Inferior parietal cortex (tissue), 1 donor: ENCODE measurements at regions not wholly inside any gene's neighbourhood (a gene's known extent, or its start where the extent isn't known, plus 50 kb on each side); places are given as distances from the start of the nearest gene placed in this dataset.

Source experiments
- DNase-seq: peaks from one replicate; pipeline ENCODE4 v3.0.0-alpha.2; 2016; ENCODE audit errors: extremely low spot score

DNA sequence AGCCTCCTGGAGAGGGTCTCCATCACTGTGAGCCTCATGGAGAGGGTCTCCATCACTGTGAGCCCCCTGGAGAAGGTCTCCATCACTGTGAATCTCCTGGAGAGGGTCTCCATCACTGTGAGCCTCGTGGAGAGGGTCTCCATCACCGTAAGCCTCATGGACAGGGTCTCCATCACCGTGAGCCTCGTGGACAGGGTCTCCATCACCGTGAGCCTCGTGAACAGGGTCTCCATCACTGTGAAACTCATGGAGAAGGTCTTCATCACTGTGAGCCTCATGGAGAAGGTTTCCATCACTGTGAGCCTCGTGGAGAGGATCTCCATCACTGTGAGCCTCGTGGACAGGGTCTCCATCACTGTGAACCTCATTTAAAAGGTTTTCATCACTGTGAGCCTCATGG lies 140.0 kb downstream of the ERMARD start:
- no peak for DNase-seq

DNA sequence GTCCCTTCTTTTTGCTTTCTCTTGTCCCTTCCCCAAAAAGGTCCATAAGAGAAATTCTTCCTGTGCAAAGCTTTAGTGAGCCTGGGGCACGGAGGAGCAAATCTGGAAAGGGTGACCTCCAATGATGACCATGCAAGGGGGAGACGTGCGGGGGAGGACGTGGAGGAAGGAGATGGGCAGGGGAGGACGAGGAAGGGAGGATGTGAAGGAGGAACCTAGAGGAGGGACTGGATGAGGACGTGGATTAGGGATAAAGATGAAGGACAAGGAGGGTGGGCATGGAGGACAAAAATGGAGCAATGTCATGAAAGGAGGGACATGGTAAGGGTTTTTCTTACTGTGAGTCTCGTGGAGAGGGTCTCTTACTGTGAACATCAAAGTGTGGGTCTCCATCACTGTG lies 139.5 kb downstream of the ERMARD start:
- DNase-seq, result no peak

DNA sequence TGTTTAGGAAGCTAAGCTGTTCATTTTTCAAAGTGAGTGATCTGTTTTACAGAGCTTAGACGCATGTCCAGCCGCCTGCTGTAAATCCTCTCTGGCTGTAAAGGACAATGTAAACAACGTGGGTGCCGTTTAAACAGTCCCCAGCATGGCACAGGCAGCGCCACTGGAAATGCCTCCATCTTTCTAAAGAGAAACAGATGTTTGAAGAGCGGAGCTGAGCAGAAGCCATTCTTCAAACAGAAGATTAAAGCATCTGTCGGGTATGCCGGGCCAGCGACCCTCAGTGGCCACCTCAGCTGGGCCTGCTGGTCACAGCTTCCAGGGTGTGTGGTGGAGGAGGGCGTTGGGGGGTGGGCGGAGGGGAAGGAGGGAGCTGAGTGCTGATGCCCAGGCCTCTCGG lies 138.6 kb downstream of the ERMARD start:
- DNase-seq, result no peak

DNA sequence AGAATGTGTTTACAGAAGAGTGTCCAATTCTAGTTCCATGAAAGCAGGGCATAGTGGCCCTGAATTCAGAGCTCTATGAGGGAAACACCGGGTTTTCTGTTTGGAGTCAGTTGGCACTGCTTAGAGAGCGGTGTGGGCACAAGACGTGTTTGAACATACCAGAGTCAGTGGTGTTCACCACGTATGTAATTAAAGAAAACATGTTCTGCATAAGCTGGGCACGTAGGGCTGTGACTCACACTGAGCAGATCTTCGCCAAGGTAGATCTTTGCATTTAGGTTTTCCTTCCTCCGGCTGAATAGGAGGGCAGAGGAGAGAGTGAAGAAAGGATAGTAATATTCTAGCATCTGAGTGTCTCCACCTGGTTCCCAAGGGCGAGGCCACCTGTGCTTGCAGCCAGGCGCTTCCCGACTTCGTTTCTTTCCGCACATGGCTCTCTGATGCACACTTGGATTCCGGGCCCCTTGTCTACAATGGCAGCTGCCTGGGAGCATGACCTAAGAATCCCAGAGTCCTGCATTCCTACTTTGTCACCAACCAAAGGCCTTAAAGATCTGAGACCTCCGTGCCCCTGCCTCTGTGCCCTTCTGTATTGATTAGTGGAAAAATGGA lies 136.2 kb downstream of the ERMARD start:
- no peak for DNase-seq

DNA sequence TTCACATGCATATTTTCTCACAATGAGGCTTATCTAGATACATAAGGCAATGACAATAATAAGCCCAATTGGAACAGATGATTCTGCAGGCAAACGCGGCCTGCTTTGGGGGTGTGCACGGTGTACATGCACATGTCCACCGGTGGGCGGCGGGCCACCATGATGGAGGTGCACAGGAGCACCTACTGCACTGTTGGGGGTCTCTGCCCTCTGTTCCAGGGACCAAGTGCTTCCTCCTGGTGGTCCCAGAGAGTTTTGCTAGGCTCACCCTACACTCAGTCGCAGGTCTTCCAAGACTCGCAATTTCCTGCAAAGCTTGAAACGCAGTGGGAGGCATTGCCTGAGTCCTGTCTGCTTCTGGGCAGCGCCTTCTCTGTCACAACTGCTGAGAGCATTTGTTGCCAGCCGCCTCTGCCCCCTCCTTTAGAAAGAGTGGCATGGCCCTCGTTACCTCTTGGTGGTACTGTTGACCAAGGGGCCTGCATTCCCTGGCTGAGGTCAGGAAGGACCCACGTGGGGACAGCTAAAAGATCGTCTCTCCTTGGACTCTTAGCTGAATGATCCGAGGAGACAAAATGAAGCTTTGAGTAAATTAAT lies 135.3 kb downstream of the ERMARD start:
- DNase-seq, result no peak

DNA sequence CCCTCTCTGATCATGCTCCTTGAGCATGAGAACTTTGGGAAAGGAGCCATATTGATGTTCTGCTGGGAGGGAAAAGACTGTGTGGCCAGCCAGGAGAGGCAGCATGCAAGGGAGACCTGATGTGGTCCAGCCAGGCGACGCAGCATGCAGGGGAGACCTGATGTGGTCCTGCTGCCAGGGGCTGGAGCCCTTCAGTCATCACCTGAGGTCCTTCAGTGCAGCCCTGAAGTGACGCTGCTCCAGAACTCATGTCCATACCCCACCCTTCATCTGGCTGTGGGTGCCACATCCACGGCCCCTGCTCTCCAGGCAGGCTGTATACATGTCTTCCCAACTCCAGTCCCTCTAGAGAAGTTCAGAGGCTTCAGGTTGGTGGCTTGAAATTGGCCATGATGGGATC lies 134.4 kb downstream of the ERMARD start:
- DNase-seq, result no peak

DNA sequence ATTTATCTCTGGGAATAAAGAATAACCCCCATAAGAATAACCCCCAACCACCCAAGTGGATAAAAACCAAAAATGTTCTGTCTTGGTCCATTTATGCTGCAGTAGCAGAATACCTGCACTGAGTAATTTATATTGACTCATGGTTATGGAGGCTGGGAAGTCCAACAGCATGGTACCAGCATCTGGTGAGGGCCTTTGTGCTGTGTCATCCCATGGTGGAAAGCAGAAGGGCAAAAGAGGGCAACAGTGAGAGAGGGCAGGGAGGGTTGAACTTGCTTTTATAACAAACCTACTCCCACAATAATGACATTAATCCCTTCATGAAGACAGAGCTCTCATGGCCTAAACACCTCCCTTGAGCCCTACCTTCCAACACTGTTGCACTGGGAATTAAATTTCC lies 133.7 kb downstream of the ERMARD start:
- no peak for DNase-seq

DNA sequence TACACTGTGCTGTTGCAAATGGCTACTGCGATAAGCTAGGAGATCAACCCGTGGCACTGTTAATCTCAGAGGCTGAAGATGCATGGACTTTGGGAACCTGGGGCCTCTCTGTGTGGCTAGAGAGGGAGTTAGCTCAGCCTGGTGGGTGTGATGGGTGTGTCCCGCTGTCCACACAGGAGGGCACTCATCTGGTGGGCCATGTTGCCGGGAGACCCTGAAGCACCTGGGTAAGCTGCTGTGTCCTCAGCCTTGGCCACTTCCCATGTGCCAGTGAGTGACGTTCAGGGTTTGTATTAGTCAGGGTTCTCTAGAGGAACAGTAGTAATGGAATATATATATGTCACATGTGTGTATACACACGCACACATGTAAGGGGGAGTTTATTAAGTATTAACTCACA lies 132.7 kb downstream of the ERMARD start:
- DNase-seq, result no peak

DNA sequence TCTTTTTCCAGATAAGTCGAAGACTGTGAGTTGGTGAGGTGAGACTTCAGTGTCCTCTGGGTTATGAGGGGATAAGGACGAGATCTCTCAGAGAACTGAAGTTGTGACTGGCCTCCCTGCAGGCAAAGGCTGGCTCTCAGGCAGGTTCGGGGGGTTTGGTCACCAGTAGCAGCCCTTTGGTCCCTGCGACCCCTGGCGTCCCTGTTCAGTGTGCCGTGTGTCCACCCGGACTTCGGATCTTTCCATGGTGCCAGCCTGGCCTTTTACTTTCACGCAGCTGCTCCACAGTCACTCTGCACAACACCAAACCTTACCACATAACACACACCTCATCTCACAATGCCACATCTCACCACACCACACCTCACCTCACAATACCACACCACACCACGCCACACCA lies 131.9 kb downstream of the ERMARD start:
- DNase-seq, result no peak

DNA sequence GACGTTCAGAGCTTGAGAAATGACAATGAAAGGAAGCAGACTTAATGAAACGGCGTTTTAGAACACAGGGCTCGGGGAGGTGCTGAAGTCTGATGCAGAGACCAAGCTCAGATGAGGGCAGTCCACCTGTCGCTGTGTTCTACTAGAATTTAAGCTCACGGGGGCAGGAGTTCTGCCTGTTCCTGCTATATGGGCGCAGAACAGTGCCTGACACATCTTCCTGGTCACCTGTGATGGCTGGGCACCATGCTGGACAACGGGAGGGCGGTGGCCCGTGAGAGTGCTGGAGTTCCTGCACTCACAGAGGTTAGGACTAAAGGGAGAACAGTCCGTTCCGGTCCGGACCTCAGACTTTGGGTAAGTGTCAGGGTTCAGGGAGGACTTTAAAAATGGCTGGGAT lies 130.6 kb downstream of the ERMARD start:
- DNase-seq, result no peak

DNA sequence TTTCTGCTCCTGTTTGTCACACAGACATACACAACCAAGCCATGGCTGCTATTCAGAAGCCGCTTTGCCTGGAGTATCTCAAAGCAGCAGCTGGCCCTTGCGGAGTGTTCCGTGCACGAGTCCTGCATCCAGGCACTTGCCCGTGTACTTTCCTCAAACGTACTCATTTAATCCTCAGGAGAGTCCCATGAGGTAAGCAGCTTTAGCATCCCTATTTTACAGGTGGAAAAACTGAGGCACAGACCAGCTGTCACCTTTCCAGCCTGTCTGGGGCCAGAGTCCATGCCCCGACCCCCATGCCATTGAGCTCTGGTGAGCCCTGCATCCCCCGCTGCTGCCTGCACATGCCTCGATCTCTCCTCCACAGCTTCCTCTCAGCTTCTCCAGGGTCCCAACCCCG lies 130.0 kb downstream of the ERMARD start:
- DNase-seq, result no peak

DNA sequence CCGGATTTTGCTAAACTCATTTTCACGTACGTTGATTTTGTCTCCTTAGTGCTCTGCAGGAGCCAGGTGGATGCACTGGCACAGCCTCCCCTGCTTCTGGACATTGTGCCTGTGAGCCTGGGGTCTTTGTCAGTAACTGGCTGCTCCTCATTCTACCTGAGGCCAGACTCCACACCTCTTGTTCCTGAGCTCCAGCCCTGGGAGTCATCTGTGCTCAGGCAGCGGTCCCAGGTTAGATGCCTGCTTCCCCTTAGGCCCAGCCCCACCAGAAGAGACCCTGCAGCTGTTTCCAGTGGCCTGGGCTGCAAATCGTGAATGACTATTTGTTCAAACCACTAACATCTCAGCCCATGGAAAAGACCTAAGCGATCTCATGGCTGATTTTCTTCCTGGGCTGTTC lies 129.1 kb downstream of the ERMARD start:
- DNase-seq, result no peak

DNA sequence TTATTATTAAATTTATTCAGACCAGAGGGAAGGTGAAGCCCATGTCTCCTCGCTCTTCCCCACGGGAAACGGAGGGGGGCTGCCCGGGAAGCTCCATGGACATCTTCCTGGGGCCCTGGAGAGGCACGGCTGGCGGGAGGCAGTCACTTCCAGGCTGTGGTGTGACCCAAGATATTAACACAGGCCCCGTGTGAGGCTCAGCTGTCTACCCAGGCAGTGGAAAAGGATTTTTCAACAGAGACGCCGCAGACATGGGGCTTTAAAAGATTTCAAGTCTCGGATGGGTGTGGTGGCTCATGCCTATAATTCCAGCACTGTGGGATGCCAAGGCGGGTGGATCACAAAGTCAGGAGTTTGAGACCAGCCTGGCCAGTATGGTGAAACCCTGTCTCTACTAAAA lies 117.9 kb downstream of the ERMARD start:
- DNase-seq, result no peak

DNA sequence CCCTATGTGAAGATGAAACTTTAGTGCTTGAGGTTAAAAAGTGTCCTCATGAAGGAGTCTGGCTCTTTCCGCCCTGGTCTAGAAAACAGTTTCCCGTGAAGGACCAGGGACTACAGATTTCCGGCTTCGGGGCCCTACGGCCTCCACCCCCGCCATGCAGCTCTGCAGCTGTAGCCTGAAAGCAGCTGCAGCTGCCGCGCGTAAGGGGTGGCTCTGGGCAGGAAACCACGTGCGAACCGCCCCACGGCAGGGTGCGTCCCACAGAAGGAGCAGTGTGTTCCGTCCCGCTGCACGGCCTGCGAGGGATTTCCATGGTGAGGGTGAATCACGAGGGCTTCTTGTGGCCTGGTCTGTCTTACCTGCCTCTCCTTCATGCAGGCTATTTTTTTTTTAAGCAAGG lies 117.0 kb downstream of the ERMARD start:
- no peak for DNase-seq

DNA sequence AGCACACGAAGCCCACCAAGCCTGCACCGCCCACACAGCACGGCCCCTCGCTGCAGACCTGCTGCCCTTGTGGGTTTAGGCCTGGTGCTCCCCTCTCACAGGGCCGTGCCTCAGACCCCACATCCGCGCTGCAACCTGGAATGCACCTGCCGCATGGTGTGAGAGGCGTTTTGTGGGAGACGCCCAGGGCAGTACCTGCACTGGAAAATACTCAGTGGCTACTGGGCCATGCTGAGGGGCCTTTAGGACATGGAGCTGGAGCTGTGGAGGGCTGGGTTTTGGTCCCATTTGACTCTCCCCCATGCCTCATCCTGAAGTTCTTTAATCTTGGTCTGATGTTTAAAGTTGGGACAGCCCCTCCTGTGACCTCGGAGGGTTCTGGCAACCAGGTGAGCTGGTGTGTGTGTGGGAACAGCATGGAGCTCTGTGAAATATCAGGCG lies 116.3 kb downstream of the ERMARD start:
- DNase-seq, result no peak

DNA sequence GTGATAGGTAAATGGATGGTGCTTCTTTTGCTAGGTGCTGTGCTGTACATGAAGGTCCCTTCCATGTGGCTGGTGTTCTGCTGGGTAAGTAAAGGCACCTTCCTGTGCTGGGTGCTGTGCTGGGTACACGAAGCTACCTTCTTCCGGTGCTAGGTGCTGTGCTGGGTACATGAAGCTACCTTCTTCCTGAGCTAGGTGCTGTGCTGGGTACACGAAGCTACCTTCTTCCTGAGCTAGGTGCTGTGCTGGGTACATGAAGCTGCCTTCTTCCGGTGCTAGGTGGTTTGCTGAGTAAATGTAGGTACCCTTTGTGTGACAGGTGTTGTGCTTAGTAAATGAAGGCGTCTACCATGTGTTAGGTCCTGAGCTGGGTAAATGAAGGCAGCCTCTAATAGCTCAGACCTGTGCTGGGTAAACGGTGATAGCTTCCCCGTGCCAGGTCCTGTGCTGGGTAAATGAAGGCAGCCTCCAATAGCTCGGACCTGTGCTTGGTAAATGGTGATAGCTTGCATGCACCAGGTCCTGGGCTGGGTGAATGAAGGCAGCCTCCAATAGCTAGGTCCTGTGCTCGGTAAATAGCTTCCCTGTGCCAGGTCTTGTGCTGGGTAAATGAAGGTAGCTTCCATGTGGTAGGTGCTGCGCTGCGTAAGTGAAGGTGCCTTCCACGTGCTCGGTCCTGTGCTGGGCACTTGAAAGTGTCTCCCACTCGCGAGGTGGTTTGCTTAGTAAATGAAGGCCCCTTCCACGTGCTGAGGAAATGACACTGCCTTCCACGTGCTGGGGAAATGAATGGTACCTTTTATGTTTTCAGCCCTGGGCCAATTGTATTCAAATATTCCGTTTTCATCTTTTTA lies 115.5 kb downstream of the ERMARD start:
- DNase-seq, result no peak

DNA sequence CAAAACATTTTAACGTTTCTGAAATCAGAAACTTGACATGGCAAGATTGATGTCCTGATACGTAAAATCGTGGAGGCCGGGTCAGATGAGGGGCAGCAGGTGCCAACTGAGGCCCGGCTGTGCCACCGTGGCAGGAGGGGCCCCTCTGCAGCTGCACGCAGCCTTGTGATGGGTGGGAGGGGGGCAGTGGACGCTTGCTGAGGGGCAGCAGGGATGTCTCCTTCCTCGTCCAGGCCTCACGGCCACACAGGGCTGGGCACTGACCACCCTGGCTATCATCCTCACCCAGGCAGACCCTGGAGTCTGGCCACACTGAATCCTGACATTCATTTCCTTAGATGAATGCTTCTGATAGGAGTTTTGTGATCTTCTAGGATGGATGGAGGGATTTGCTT lies 114.7 kb downstream of the ERMARD start:
- no peak for DNase-seq

DNA sequence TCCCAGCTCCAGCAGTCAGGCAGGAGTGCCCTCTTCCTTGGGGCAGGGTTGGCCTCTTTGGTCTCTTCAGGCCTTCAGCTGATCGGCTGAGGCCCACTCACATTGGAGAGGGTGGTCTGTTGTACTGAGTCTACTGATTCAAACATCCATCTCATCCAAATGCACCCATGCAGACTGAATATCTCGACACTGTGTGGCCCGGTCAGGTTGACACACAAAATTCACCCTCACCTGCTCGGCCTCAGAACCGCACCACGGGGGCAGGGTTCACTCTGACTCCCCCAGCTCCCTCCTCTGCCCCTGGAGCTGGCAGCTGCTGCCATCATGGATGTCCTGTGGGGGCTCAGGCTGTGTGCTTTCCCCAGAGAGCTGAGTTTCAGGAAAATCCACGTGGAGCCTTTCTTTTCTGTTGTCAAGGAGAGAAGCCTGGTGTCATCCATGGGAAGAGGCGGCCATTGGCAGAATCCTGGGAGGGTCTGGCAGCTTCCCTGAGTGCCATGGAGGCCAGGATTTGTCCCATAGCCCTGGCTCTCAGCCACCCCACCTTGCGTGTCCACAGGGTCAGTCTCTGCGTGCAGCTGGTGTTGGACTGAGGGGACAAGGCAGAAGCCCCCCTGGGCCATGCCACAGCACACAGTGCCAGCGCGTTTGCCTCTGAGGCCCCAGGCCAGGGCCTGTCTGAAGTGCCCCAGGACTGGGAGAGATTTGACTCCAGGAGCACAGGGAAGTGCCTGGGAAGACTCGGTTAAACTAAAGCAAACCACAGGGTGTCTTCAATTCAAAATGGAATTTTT lies 114.1 kb downstream of the ERMARD start:
- DNase-seq, result no peak

DNA sequence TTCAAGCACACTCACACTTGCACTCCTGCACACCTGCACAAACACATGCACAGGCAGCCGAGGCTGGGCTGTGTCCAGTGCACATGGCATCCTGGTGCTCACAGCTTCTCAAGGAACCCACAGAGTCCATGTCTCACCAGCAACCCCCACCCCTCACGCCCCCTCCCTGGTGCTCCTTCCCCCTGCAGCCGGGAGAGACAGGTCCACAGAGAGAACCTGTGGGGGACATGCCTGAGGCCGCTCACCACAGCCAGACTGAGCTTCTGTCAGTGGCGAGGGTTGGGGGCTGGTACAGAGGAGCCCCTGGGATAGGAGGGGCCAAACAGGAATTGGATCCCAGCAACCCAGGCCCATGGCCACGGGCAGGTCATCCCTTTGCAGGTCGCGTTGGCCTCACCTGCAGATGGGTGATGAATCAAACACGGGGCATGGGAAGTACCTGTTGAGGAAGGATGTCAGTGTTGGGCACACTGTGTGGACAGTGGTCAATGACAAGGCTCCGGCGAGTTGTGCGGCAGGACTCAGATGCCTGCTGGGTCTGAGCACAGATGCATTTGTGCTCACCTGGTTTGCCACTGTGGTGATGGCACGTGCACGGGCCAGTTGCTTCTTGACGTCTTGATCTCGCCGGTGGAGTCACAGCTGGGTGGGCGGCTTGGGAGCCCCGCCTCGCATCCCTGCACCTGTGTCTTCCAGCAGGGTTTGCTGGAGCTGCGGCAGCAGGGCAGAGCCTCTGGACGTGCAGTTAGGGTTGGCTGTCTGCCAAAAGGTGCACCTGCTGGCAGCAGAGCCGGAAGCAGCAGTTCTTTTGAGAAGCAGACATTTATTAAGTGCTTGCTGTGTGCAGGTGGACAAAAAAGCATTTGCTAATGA lies 113.0 kb downstream of the ERMARD start:
- no peak for DNase-seq

DNA sequence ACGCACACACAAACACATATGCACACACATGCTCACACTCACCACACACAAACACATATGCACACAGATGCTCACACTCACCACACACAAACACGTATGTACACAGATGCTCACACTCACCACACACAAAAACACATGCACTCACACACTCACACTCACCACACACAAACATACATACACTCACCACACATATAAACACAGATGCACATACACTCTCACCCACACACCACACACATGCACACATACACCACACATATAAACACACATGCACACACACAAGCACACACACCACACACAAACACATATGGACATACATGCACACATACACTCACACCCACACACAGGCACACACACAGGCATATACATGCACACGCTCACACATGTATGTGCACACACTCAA lies 112.3 kb downstream of the ERMARD start:
- no peak for DNase-seq

DNA sequence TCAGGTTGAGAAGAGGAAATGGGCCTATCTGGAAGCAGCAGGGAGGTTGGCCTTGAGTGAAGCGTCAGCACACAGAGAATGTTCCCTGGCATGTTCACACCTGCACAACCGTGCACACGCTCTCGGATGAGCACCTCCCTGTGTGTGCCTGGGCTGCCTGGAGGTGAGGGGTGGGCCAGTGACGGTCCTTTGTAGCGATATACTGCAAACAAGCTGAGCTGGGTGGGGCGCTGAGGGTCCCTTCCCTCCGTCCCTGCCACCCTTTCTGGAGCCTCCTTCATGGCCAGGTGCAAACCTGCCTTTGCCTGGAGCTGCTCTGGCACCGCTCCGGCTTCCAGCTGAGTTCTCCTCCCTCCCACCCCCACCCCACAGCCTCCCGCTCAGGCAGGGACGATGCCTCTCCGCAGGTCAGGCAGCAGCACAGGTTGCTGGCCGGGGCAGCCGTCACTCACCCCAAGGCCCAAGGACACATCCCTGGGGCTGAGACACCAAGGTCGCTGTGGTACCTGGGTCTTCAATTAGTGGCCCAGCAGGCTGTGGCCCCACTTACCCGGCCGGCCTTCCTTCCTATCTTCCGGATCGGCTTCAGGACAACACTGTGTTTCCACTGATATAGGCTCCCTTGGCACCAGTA lies 111.6 kb downstream of the ERMARD start:
- DNase-seq, result no peak
